CD4-positive, alpha-beta T cell (primary cell): ENCODE measurements at regions not wholly inside any gene's neighbourhood (a gene's known extent, or its start where the extent isn't known, plus 50 kb on each side); places are given as distances from the start of the nearest gene placed in this dataset.

Experiments used
- ATAC-seq: fragments of 200-7000 bp; cut with Tn5 transposase; one replicate; pipeline ENCODE4 v1.10.0; 2022; ENCODE audit warnings: mild to moderate bottlenecking; ENCODE audit not compliant: poor library complexity
- CTCF ChIA-PET: fragments of 350-600 bp; sonication (Branson Sonifier 250); formaldehyde crosslinking; loops from one replicate; lab custom pipeline; 2021; ENCODE audit warnings: antibody characterized with exemption, inconsistent platforms; lab: Charles Lee
- POLR2A ChIA-PET: fragments of 350-600 bp; sonication (Branson Sonifier 250); formaldehyde crosslinking; loops from one replicate; lab custom pipeline; 2021; ENCODE audit warnings: antibody characterized with exemption, inconsistent platforms; lab: Charles Lee
- DNase-seq, 14 experiments: peaks; one replicate each; pipeline ENCODE4 v3.0.0-alpha.2; 2013 to 2020; ENCODE audit warnings: mixed read lengths in 2 of 14
- H3K27ac ChIP-seq, 2 donors: one replicate each; pipeline versions ENCODE4 v1.5.1 to v1.7.0; 2013; ENCODE audit warnings: low read length in 2 of 2, low read depth in 1 of 2, mild to moderate bottlenecking in 1 of 2
- H3K27me3 ChIP-seq, 2 experiments: 1 replicate in 1 of 2; 2 replicates in 1 of 2; pipeline versions ENCODE4 v1.6.1 to v1.7.0; 2013; ENCODE audit warnings: low read length in 2 of 2, control low read depth in 1 of 2, mild to moderate bottlenecking in 1 of 2, moderate library complexity in 1 of 2; ENCODE audit not compliant: insufficient read depth in 2 of 2, control insufficient read depth in 1 of 2
- H3K36me3 ChIP-seq: one replicate; pipeline ENCODE4 v1.6.1; 2013; ENCODE audit warnings: low read length, control low read depth; ENCODE audit not compliant: insufficient read depth
- H3K4me1 ChIP-seq: one replicate; pipeline ENCODE4 v1.6.1; 2013; ENCODE audit warnings: low read length, control low read depth; ENCODE audit not compliant: insufficient read depth
- H3K4me3 ChIP-seq: one replicate; pipeline ENCODE4 v1.5.1; 2013; ENCODE audit warnings: mild to moderate bottlenecking, low read length, moderate library complexity
- H3K9me3 ChIP-seq, 2 experiments: 1 replicate in 1 of 2; 2 replicates in 1 of 2; pipeline versions ENCODE4 v1.6.1 to v1.7.0; 2013; ENCODE audit warnings: low read length in 2 of 2, mild to moderate bottlenecking in 2 of 2, control low read depth in 1 of 2, moderate library complexity in 1 of 2; ENCODE audit not compliant: control insufficient read depth in 1 of 2, insufficient read depth in 1 of 2
- H3K27ac Mint-ChIP-seq: one replicate; pipeline ENCODE4 v1.8.0; 2020; ENCODE audit warnings: mixed read lengths
- H3K27me3 Mint-ChIP-seq: one replicate; pipeline ENCODE4 v1.8.0; 2021; ENCODE audit warnings: mixed read lengths
- H3K36me3 Mint-ChIP-seq: one replicate; pipeline ENCODE4 v1.8.0; 2021; ENCODE audit warnings: low read depth, mixed read lengths
- H3K4me1 Mint-ChIP-seq: one replicate; pipeline ENCODE4 v1.8.0; 2021; ENCODE audit warnings: low read depth, mixed read lengths
- H3K4me3 Mint-ChIP-seq: one replicate; pipeline ENCODE4 v1.8.0; 2020; ENCODE audit warnings: mild to moderate bottlenecking, mixed read lengths
- H3K9me3 Mint-ChIP-seq: one replicate; pipeline ENCODE4 v1.8.0; 2020; ENCODE audit warnings: mixed read lengths
- CTCF ChIP-seq: fragments of 200-600 bp; IDR thresholded peaks from one replicate; pipeline ENCODE4 v1.8.0; 2022; ENCODE audit warnings: antibody characterized with exemption, mild to moderate bottlenecking
- intact Hi-C, 2 experiments: fragments of 100-400 bp; cut with DNase I in 1 of 2; cut with micrococcal nuclease in 1 of 2; formaldehyde crosslinking; loops; one replicate each; pipeline versions ENCODE4 v1.15.1 to v1.9.0; 2023 to 2025; cut with DNase I, micrococcal nuclease

GRCh38 chr9:107945493-107945892 is 455.9 kb upstream of the KLF4 start:
- TF ChIP-seq CTCF = no peak
- H3K4me3 Mint-ChIP-seq = no peak overlapping the region

GRCh38 chr9:107944387-107944786 is 454.8 kb upstream of the KLF4 start:
- Histone ChIP-seq H3K36me3 (no peaks in the 10 kb centered on the region), H3K27me3 (no peaks in the 10 kb centered on the region), H3K4me1 (no peaks in the 10 kb centered on the region), H3K27ac (no peak overlapping the region), H3K9me3 (no peaks in the 10 kb centered on the region), H3K4me3 (no peak overlapping the region)
- ChIA-PET CTCF (no interaction called here), POLR2A (no interaction called here)
- intact Hi-C loops = no loop called here
- Mint-ChIP-seq H3K4me1 (no peaks in the 10 kb centered on the region), H3K36me3 (no peaks in the 10 kb centered on the region), H3K9me3 (peaks cover 7% of the 10 kb centered on the region), H3K27ac (no peak overlapping the region), H3K4me3 (no peak overlapping the region), H3K27me3 (peaks cover 4% of the 10 kb centered on the region)
- no peak for TF ChIP-seq CTCF
- DNase-seq (no peak), ATAC-seq (no peak)

More at GRCh38 chr9:107945493-107945892, 455.9 kb upstream of the KLF4 start:
- Histone ChIP-seq H3K4me1 (no peaks in the 10 kb centered on the region), H3K27ac (no peak overlapping the region), H3K4me3 (no peak overlapping the region), H3K9me3 (no peaks in the 10 kb centered on the region), H3K36me3 (no peaks in the 10 kb centered on the region), H3K27me3 (no peaks in the 10 kb centered on the region)
- Mint-ChIP-seq H3K36me3 (no peaks in the 10 kb centered on the region), H3K27me3 (no peaks in the 10 kb centered on the region), H3K27ac (no peak overlapping the region), H3K9me3 (peaks cover 7% of the 10 kb centered on the region), H3K4me1 (no peaks in the 10 kb centered on the region)
- ATAC-seq = no peak
- intact Hi-C loops = no loop called here
- CTCF ChIA-PET = no interaction called here
- no peak for DNase-seq
- POLR2A ChIA-PET = no interaction called here

- ATAC-seq = no peak
- Histone ChIP-seq H3K4me1 (no peaks in the 10 kb centered on the region), H3K9me3 (no peaks in the 10 kb centered on the region), H3K27ac (no peak overlapping the region), H3K4me3 (no peak overlapping the region), H3K36me3 (no peaks in the 10 kb centered on the region), H3K27me3 (no peaks in the 10 kb centered on the region)
- no peak for TF ChIP-seq CTCF
- no peak for DNase-seq
- H3K27me3 Mint-ChIP-seq = peaks cover 4% of the 10 kb centered on the region
- intact Hi-C loops = no loop called here
- CTCF ChIA-PET = no interaction called here
- POLR2A ChIA-PET = no interaction called here
- H3K4me1 Mint-ChIP-seq = no peaks in the 10 kb centered on the region
- peaks cover 7% of the 10 kb centered on the region for H3K9me3 Mint-ChIP-seq
- H3K4me3 Mint-ChIP-seq = no peak overlapping the region
- no peaks in the 10 kb centered on the region for H3K36me3 Mint-ChIP-seq
- no peak overlapping the region for H3K27ac Mint-ChIP-seq
Observed at GRCh38 chr9:107943901-107944300, 454.3 kb upstream of the KLF4 start.
